Mesenchymal stem cell (in vitro differentiated cells and primary cell): ENCODE measurements at regions not wholly inside any gene's neighbourhood (a gene's known extent, or its start where the extent isn't known, plus 50 kb on each side); places are given as distances from the start of the nearest gene placed in this dataset.
"Not testable (repeated sequence)": the region's sequence is repeated elsewhere in the genome, so short reads cannot be mapped to it uniquely, and the experiment has no call there.

Experiments
- DNase-seq: peaks from one replicate; pipeline ENCODE4 v3.0.0-alpha.2; 2013
- H2AFZ ChIP-seq: one replicate; pipeline ENCODE4 v1.6.1; 2013; ENCODE audit warnings: low read depth, mild to moderate bottlenecking, control low read depth, inconsistent platforms, low read length, moderate library complexity
- H2AK5ac ChIP-seq: 2 replicates; pipeline ENCODE4 v1.6.1; 2013; ENCODE audit warnings: low read length, moderate library complexity, mild to moderate bottlenecking, inconsistent platforms; ENCODE audit not compliant: severe bottlenecking
- H2BK120ac ChIP-seq: one replicate; pipeline ENCODE4 v1.6.1; 2013; ENCODE audit warnings: low read depth, mild to moderate bottlenecking, inconsistent platforms, low read length, moderate library complexity
- H2BK12ac ChIP-seq, 2 experiments: one replicate each; pipeline ENCODE4 v1.6.1; 2013; ENCODE audit warnings: inconsistent platforms in 2 of 2, low read length in 2 of 2, mild to moderate bottlenecking in 2 of 2, moderate library complexity in 2 of 2, control low read depth in 1 of 2
- H2BK15ac ChIP-seq: one replicate; pipeline ENCODE4 v1.6.1; 2013; ENCODE audit warnings: mild to moderate bottlenecking, low read depth, inconsistent platforms; ENCODE audit not compliant: poor library complexity, severe bottlenecking
- H2BK5ac ChIP-seq: 2 replicates; pipeline ENCODE4 v1.6.1; 2013; ENCODE audit warnings: low read depth, mild to moderate bottlenecking, low read length, control low read depth, inconsistent platforms; ENCODE audit not compliant: poor library complexity, severe bottlenecking
- H3K14ac ChIP-seq, 2 experiments: one replicate each; pipeline ENCODE4 v1.6.1; 2013; ENCODE audit warnings: inconsistent platforms in 2 of 2, low read length in 2 of 2, control low read depth in 1 of 2, mild to moderate bottlenecking in 1 of 2, moderate library complexity in 1 of 2
- H3K18ac ChIP-seq, 2 experiments: one replicate each; pipeline ENCODE4 v1.6.1; 2013; ENCODE audit warnings: inconsistent platforms in 2 of 2, low read length in 2 of 2, control low read depth in 1 of 2, low read depth in 1 of 2, mild to moderate bottlenecking in 1 of 2
- H3K23ac ChIP-seq, 2 experiments: one replicate each; pipeline ENCODE4 v1.6.1; 2013; ENCODE audit warnings: inconsistent platforms in 2 of 2, low read length in 2 of 2, mild to moderate bottlenecking in 2 of 2, moderate library complexity in 2 of 2, control low read depth in 1 of 2
- H3K27ac ChIP-seq: 2 replicates; pipeline ENCODE4 v1.5.1; 2013; ENCODE audit warnings: mild to moderate bottlenecking, moderate library complexity, low read length, control low read depth, inconsistent platforms; ENCODE audit not compliant: poor library complexity, severe bottlenecking
- H3K27me3 ChIP-seq, 2 experiments: 2 replicates each; pipeline versions ENCODE4 v1.6.1 to v1.7.0; 2013; ENCODE audit warnings: low read length in 2 of 2, mild to moderate bottlenecking in 2 of 2, moderate library complexity in 2 of 2, control low read depth in 1 of 2, inconsistent platforms in 1 of 2; ENCODE audit not compliant: control insufficient read depth in 1 of 2, insufficient read depth in 1 of 2
- H3K36me3 ChIP-seq, 2 experiments: 2 replicates each; pipeline versions ENCODE4 v1.6.1 to v1.7.0; 2013; ENCODE audit warnings: low read length in 2 of 2, control low read depth in 1 of 2, inconsistent platforms in 1 of 2, low read depth in 1 of 2, mild to moderate bottlenecking in 1 of 2; ENCODE audit not compliant: insufficient read depth in 2 of 2, control insufficient read depth in 1 of 2
- H3K4ac ChIP-seq, 2 experiments: one replicate each; pipeline ENCODE4 v1.6.1; 2013; ENCODE audit warnings: inconsistent platforms in 2 of 2, low read length in 2 of 2, mild to moderate bottlenecking in 2 of 2, moderate library complexity in 2 of 2, control low read depth in 1 of 2, low read depth in 1 of 2
- H3K4me1 ChIP-seq: 2 replicates; pipeline ENCODE4 v1.6.1; 2013; ENCODE audit warnings: low read depth, low read length, control low read depth; ENCODE audit not compliant: control insufficient read depth, insufficient read depth
- H3K4me2 ChIP-seq: 2 replicates; pipeline ENCODE4 v1.6.1; 2013; ENCODE audit warnings: low read length, mild to moderate bottlenecking, inconsistent platforms; ENCODE audit not compliant: poor library complexity, severe bottlenecking
- H3K4me3 ChIP-seq, 2 experiments: 2 replicates each; pipeline versions ENCODE4 v1.5.1 to v1.7.0; 2013; ENCODE audit warnings: low read length in 2 of 2, mild to moderate bottlenecking in 2 of 2, control low read depth in 1 of 2, low read depth in 1 of 2; ENCODE audit not compliant: insufficient read depth in 1 of 2
- H3K79me1 ChIP-seq: replicated peaks from 2 replicates; pipeline ENCODE4 v1.6.1; 2013; ENCODE audit warnings: mild to moderate bottlenecking, control low read depth, low read length, inconsistent platforms; ENCODE audit not compliant: poor library complexity, severe bottlenecking
- H3K9ac ChIP-seq: 2 replicates; pipeline ENCODE4 v1.7.0; 2013; ENCODE audit warnings: mild to moderate bottlenecking, low read length, moderate library complexity
- H3K9me3 ChIP-seq: 2 replicates; pipeline ENCODE4 v1.7.0; 2013; ENCODE audit warnings: mild to moderate bottlenecking, low read length; ENCODE audit not compliant: control insufficient read depth
- H4K8ac ChIP-seq: one replicate; pipeline ENCODE4 v1.6.1; 2013; ENCODE audit warnings: inconsistent platforms, mild to moderate bottlenecking, low read length, moderate library complexity
- H4K91ac ChIP-seq: one replicate; pipeline ENCODE4 v1.6.1; 2013; ENCODE audit warnings: mild to moderate bottlenecking, low read length, inconsistent platforms
- WGBS: methylation state at CpG from one replicate; pipeline ENCODE4 v1.1.7; 2013; ENCODE audit warnings: mixed read lengths; 5-methylcytosine and 5-hydroxymethylcytosine counted together

GRCh38 chr9:62798884-62799850 is 1609.3 kb downstream of the SPATA31A7 start:
- not testable (repeated sequence) for H2BK15ac ChIP-seq, H3K27ac ChIP-seq, H3K4me1 ChIP-seq, H3K36me3 ChIP-seq, H3K79me1 ChIP-seq, H2AFZ ChIP-seq, H3K9me3 ChIP-seq, H3K14ac ChIP-seq, H3K4me2 ChIP-seq, H3K4ac ChIP-seq, H2BK120ac ChIP-seq, H3K23ac ChIP-seq, H3K18ac ChIP-seq, H2AK5ac ChIP-seq, H4K8ac ChIP-seq, H4K91ac ChIP-seq, H2BK12ac ChIP-seq
- peaks cover 28 to 29% of the 10 kb centered on the region in 2 experiments for H3K27me3 ChIP-seq
- 27% methylated on average over 30 of the region's 35 CpGs for WGBS
- DNase-seq: peak; percentile 22
- H2BK5ac ChIP-seq: peak overlapping the region; percentile 80
- H3K4me3 ChIP-seq: peak overlapping the region in 1 of 2 experiments; percentile 82
- H3K9ac ChIP-seq: peak overlapping the region; percentile 46

GRCh38 chr9:62799851-62800371 is 1610.1 kb downstream of the SPATA31A7 start:
- H4K91ac ChIP-seq, H3K27ac ChIP-seq, H3K4me1 ChIP-seq, H2BK5ac ChIP-seq, H2AK5ac ChIP-seq, H3K18ac ChIP-seq, H3K79me1 ChIP-seq, H2BK120ac ChIP-seq, H3K36me3 ChIP-seq, H2BK12ac ChIP-seq, H3K9me3 ChIP-seq, H3K23ac ChIP-seq, H3K4ac ChIP-seq, H2AFZ ChIP-seq: not testable (repeated sequence)
- peak overlapping the region; percentile 12 for H4K8ac ChIP-seq
- H3K4me2 ChIP-seq: peak overlapping the region; percentile 57
- peak overlapping the region in 1 of 2 experiments; percentile 35 for H3K14ac ChIP-seq
- peak overlapping the region; percentile 46 for H3K9ac ChIP-seq
- H3K27me3 ChIP-seq: peaks cover 28 to 29% of the 10 kb centered on the region in 2 experiments
- 6% methylated on average over 29 of the region's 36 CpGs for whole genome bisulfite sequencing
- H3K4me3 ChIP-seq: peak overlapping the region; percentile 23 to 82
- DNase-seq: peak; percentile 30
- peak overlapping the region; percentile 6 for H2BK15ac ChIP-seq

GRCh38 chr9:62800451-62801371 is 1610.9 kb downstream of the SPATA31A7 start:
- not testable (repeated sequence) for H3K9me3 ChIP-seq, H3K27ac ChIP-seq, H2AK5ac ChIP-seq, H4K91ac ChIP-seq, H4K8ac ChIP-seq, H2BK120ac ChIP-seq, H3K18ac ChIP-seq, H3K36me3 ChIP-seq, H3K4ac ChIP-seq, H3K23ac ChIP-seq, H3K4me1 ChIP-seq, H2BK12ac ChIP-seq, H2BK5ac ChIP-seq, H3K4me2 ChIP-seq, H3K79me1 ChIP-seq, H2AFZ ChIP-seq
- Histone ChIP-seq H3K27me3 (peaks cover 28 to 29% of the 10 kb centered on the region in 2 experiments), H3K4me3 (peak overlapping the region in 1 of 2 experiments; percentile 82), H3K14ac (peak overlapping the region in 1 of 2 experiments; percentile 12), H2BK15ac (peak overlapping the region; percentile 6), H3K9ac (peak overlapping the region; percentile 93)
- 37% methylated on average over 28 of the region's 30 CpGs for WGBS
- DNase-seq: peak; percentile 36
